ENCODE measurements at regions not wholly inside any gene's neighbourhood (a gene's known extent, or its start where the extent isn't known, plus 50 kb on each side); places are given as distances from the start of the nearest gene placed in this dataset.
"Not testable (repeated sequence)": the region's sequence is repeated elsewhere in the genome, so short reads cannot be mapped to it uniquely, and the experiment has no call there.

- H2AFZ ChIP-seq (ENCODE audit: low read depth, low read length) = no peak overlapping the region
- no peaks in the 10 kb centered on the region for H3K9me3 ChIP-seq (replicated peaks; ENCODE audit: control insufficient read depth, insufficient read depth, low read length)
- H4K20me1 ChIP-seq (replicated peaks; ENCODE audit: control insufficient read depth, extremely low read depth, insufficient read depth, low read length) = no peaks in the 10 kb centered on the region
- no peaks in the 10 kb centered on the region for H3K79me2 ChIP-seq (ENCODE audit: control insufficient read depth, insufficient read depth, low read length)
- no peaks in the 10 kb centered on the region for H3K4me1 ChIP-seq (ENCODE audit: control insufficient read depth, extremely low read depth, insufficient read depth, low read length)
- no peak overlapping the region for H3K27ac ChIP-seq (ENCODE audit: insufficient read depth, low read depth, low read length)
- no peaks in the 10 kb centered on the region for H3K9me1 ChIP-seq (replicated peaks; ENCODE audit: control insufficient read depth, extremely low read depth, insufficient read depth, low read length)
- no peak overlapping the region for H3K4me2 ChIP-seq (ENCODE audit: insufficient read depth, low read length)
- POLR2A ChIA-PET = no interaction called here
- no peak overlapping the region for H3K4me3 ChIP-seq (replicated peaks in 1 of 3; ENCODE audit: insufficient read depth in 1 of 3, low read depth in 1 of 3, low read length in 3 of 3)
- no peak for TF ChIP-seq CTCF (IDR thresholded peaks at IDR 0.05; ENCODE audit: extremely low read depth in 1 of 2, insufficient read depth in 1 of 2, low read depth in 1 of 2, low read length in 2 of 2)
- FAIRE-seq = no peak
- dilution Hi-C loops (cut with MboI; ENCODE audit: extremely low pct_ligation_motif_present, low sequenced_read_pairs) = no loop called here
- intact Hi-C loops (cut with micrococcal nuclease) = no loop called here
- CTCF ChIA-PET = interaction anchor here (1.5 kb wide), 1 partner anchor 120 kb away, joined by 5 read pairs; no protein-coding TSS in a partner anchor
- no peak overlapping the region for H3K9ac ChIP-seq (replicated peaks; ENCODE audit: extremely low read depth, insufficient read depth, low read length)
- H3K27me3 ChIP-seq (ENCODE audit: control insufficient read depth in 2 of 2, insufficient read depth in 2 of 2, low read length in 2 of 2) = peaks cover 10 to 13% of the 10 kb centered on the region in 2 experiments
- DNase-seq (ENCODE audit: low read depth, low spot score) = no peak
- BruUV-seq (replicated peaks) = no TSS peak
- no peaks in the 10 kb centered on the region for H3K36me3 ChIP-seq (ENCODE audit: control insufficient read depth in 2 of 2, extremely low read depth in 1 of 2, insufficient read depth in 2 of 2, low read length in 2 of 2)
These were observed 60.4 kb upstream of the DMRTB1 start for GRCh38 chr1:53398576-53399365.

- H3K9me3 ChIP-seq (replicated peaks; ENCODE audit: control insufficient read depth, insufficient read depth, low read length); DNase-seq (ENCODE audit: low read depth, low spot score); dilution Hi-C loops (cut with MboI; ENCODE audit: extremely low pct_ligation_motif_present, low sequenced_read_pairs); H3K4me3 ChIP-seq (replicated peaks in 1 of 3; ENCODE audit: insufficient read depth in 1 of 3, low read depth in 1 of 3, low read length in 3 of 3); H3K79me2 ChIP-seq (ENCODE audit: control insufficient read depth, insufficient read depth, low read length); H3K27ac ChIP-seq (ENCODE audit: insufficient read depth, low read depth, low read length); H3K36me3 ChIP-seq (ENCODE audit: control insufficient read depth in 2 of 2, extremely low read depth in 1 of 2, insufficient read depth in 2 of 2, low read length in 2 of 2); CTCF ChIA-PET; FAIRE-seq; H3K4me1 ChIP-seq (ENCODE audit: control insufficient read depth, extremely low read depth, insufficient read depth, low read length); H3K9me1 ChIP-seq (replicated peaks; ENCODE audit: control insufficient read depth, extremely low read depth, insufficient read depth, low read length); POLR2A ChIA-PET; BruUV-seq (replicated peaks); H3K9ac ChIP-seq (replicated peaks; ENCODE audit: extremely low read depth, insufficient read depth, low read length); intact Hi-C loops (cut with micrococcal nuclease); H2AFZ ChIP-seq (ENCODE audit: low read depth, low read length); H3K4me2 ChIP-seq (ENCODE audit: insufficient read depth, low read length); H4K20me1 ChIP-seq (replicated peaks; ENCODE audit: control insufficient read depth, extremely low read depth, insufficient read depth, low read length): not testable (repeated sequence)
- peaks cover 10 to 14% of the 10 kb centered on the region in 2 experiments for H3K27me3 ChIP-seq (ENCODE audit: control insufficient read depth in 2 of 2, insufficient read depth in 2 of 2, low read length in 2 of 2)
These were observed 59.6 kb upstream of the DMRTB1 start for GRCh38 chr1:53399370-53400133.

Measured in endothelial cell of umbilical vein (primary cell).